GM20000 (cell line): ENCODE measurements at regions not wholly inside any gene's neighbourhood (a gene's known extent, or its start where the extent isn't known, plus 50 kb on each side); places are given as distances from the start of the nearest gene placed in this dataset.
"Not testable (repeated sequence)": the region's sequence is repeated elsewhere in the genome, so short reads cannot be mapped to it uniquely, and the experiment has no call there.

ENCODE experiments used
- DNase-seq: peaks from one replicate; pipeline ENCODE4 v3.0.0; 2012; ENCODE audit warnings: low spot score
- TF ChIP-seq, protein P1 (sequence below): IDR thresholded peaks from 2 replicates; pipeline ENCODE4 v1.5.1; 2012; ENCODE audit warnings: mild to moderate bottlenecking, control low read depth; ENCODE audit errors: extremely low read depth, missing control alignments

- TF ChIP-seq, protein P1, sequence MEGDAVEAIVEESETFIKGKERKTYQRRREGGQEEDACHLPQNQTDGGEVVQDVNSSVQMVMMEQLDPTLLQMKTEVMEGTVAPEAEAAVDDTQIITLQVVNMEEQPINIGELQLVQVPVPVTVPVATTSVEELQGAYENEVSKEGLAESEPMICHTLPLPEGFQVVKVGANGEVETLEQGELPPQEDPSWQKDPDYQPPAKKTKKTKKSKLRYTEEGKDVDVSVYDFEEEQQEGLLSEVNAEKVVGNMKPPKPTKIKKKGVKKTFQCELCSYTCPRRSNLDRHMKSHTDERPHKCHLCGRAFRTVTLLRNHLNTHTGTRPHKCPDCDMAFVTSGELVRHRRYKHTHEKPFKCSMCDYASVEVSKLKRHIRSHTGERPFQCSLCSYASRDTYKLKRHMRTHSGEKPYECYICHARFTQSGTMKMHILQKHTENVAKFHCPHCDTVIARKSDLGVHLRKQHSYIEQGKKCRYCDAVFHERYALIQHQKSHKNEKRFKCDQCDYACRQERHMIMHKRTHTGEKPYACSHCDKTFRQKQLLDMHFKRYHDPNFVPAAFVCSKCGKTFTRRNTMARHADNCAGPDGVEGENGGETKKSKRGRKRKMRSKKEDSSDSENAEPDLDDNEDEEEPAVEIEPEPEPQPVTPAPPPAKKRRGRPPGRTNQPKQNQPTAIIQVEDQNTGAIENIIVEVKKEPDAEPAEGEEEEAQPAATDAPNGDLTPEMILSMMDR, result no peak
- no peak for DNase-seq
These were observed 91.9 kb upstream of the MAPK10 start for GRCh38 chr4:86451560-86452330.

- no peak for DNase-seq
- TF ChIP-seq, protein P1, result no peak
These were observed 92.6 kb upstream of the MAPK10 start for GRCh38 chr4:86452422-86452891.

DNA sequence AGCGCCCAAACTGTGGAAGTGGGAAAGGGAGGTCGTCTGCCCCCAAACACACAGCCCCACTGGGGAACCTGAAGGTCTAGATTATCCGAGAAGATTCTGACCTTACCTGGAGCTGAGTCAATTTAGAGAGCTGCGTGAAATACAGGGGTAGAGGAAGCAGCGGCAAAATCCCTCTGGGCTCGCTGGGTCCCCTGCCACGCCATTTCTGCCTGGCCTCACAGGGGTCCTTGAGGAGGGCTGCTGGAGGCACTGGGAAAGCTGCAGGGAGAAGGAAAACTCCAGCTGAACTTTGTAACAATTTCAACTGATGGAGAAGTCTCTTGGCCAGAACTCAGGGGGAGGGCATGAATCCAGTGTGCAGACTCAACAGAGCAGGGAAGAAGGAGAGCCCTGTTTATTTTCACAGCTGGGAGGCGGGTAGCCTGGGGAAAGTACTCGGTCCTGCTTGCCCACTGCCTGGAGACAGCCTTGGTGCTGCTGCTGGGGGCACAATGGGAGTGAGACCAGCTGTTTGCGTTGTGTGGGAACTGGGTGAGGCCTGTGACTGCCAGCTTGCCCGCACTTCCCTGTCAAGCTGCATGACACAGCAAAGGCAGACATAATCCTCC is 93.2 kb upstream of the MAPK10 start:
- no peak for DNase-seq
- TF ChIP-seq, protein P1, result no peak

DNA sequence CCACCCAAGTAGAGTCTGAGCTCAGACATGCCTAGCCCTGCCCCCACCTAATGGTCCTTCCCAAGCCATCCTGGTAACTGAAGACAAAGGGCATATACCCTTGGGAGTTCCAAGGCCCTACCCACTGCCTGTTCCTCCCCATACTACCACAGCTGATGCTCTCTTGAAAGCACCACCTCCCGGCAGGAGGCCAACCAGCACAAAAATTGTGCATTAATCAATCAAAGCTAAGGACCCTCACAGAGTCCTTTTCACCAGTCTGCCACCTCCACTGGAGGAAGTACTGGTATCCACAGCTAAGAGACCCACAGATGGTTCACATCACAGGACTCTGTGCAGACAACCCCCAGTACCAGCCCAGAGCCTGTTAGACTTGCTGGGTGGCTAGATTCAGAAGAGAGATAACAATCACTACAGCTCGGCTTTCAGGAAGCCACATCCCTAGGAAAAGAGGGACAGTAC is 93.8 kb upstream of the MAPK10 start:
- not testable (repeated sequence) for DNase-seq

- DNase-seq, result no peak
- TF ChIP-seq, protein P1, result no peak
These were observed 102.0 kb upstream of the MAPK10 start for GRCh38 chr4:86461849-86462248.

DNA sequence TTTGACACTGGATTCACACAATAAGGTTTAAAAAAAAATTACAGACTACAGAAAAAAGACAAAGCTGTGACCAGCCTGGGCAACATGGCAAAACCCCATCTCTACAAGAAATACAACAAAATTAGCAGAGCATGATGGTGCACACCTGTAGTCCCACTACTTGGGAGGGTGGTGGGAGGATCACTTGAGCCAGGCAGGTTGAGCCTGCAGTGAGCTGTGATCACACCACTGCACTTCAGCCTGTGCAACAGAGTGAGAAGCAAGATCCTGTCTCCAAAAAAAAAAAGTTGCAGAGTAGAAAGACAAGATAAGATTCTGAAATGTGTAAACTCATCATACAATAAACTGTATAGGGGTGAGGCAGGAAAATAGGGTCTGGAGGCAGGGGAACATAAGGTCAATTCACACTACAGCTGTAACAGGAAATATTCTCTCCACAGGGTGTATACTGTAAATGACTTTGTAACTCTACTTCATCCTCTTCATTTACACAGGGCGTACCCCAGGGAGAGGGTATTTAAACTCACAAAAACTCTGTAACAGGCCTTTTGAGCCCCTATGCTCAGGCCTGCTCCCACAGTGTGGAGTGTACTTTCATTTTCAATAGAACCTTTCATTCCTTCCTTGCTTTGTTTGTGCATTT is 112.6 kb upstream of the MAPK10 start:
- TF ChIP-seq, protein P1, result no peak
- DNase-seq, result no peak

- not testable (repeated sequence) for DNase-seq
These were observed 116.0 kb upstream of the PTPN13 start for GRCh38 chr4:86478151-86478550.

DNA sequence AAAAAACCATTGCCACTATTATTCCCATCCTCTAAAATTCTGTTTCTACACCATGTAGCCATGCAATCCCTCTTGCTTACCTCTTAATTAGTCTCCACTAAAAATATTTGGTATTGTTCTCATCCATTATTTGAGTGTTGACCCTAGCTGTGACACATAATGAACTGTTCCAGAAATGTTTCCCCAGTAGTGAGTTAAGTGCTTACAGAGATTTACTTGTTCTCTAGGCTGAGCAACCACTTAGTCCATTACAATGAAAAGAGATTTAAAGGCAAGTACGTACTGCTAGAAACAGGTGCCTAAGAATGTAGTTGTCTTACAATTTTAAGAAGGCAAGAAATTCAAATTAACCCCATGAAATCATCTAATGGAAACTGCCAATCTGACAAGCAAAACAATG is 112.7 kb upstream of the PTPN13 start:
- DNase-seq, result no peak
- TF ChIP-seq, protein P1, result no peak
